ENCODE measurements at regions not wholly inside any gene's neighbourhood (a gene's known extent, or its start where the extent isn't known, plus 50 kb on each side); places are given as distances from the start of the nearest gene placed in this dataset.

GRCh38 chr2:67304300-67304890 lies 92.7 kb upstream of the ETAA1 start:
- Histone ChIP-seq H3K27me3 (no peaks in the 10 kb centered on the region), H3K4me3 (no peak overlapping the region), H3K4me2 (no peak overlapping the region), H3K4me1 (no peaks in the 10 kb centered on the region), H3K9ac (no peak overlapping the region), H3K9me3 (replicated peaks in 1 of 11) (no peaks in the 10 kb centered on the region), H3K27ac (no peak overlapping the region), H3K36me3 (no peaks in the 10 kb centered on the region), H4K20me1 (no peaks in the 10 kb centered on the region)
- TF ChIP-seq Cebpa-rat (IDR thresholded peaks at IDR 0.05) = no peak

GRCh38 chr2:67309281-67309680 lies 87.9 kb upstream of the ETAA1 start:
- Histone ChIP-seq H3K27ac (no peak overlapping the region), H3K9me3 (replicated peaks in 1 of 11) (no peaks in the 10 kb centered on the region), H3K4me1 (no peaks in the 10 kb centered on the region), H3K36me3 (no peaks in the 10 kb centered on the region), H3K4me2 (no peak overlapping the region), H4K20me1 (no peaks in the 10 kb centered on the region), H3K27me3 (no peaks in the 10 kb centered on the region), H3K9ac (no peak overlapping the region), H3K4me3 (no peak overlapping the region)
- no peak for TF ChIP-seq Cebpa-rat (IDR thresholded peaks at IDR 0.05)

DNA sequence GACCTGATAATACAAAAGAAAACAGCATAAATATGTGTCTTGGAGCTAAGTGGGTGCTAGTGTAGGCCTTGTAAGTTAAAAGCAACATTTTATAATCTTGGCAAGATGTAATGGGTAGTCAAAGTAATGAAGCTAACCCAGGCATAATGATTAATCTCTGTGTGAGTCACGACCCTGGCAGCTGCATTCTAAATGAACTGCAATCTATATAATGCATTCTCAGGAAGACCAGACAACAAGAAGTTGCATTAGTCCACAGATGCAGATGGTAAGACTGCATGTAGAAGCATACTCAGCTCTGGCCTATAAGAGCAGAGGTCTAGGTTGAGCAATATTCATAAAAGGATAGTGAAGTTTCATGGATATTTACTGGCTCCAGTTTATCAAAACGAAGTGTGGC lies 85.6 kb upstream of the ETAA1 start:
- Histone ChIP-seq H3K9ac (no peak overlapping the region), H4K20me1 (no peaks in the 10 kb centered on the region), H3K4me3 (no peak overlapping the region), H3K36me3 (no peaks in the 10 kb centered on the region), H3K27ac (no peak overlapping the region), H3K4me2 (no peak overlapping the region), H3K27me3 (no peaks in the 10 kb centered on the region), H3K9me3 (replicated peaks in 1 of 11) (no peaks in the 10 kb centered on the region), H3K4me1 (no peaks in the 10 kb centered on the region)
- TF ChIP-seq Cebpa-rat (IDR thresholded peaks at IDR 0.05) = no peak

GRCh38 chr2:67312871-67313270 lies 84.3 kb upstream of the ETAA1 start:
- Histone ChIP-seq H3K36me3 (no peaks in the 10 kb centered on the region), H3K4me3 (no peak overlapping the region), H3K4me2 (no peak overlapping the region), H3K9me3 (replicated peaks in 1 of 11) (no peaks in the 10 kb centered on the region), H3K4me1 (no peaks in the 10 kb centered on the region), H4K20me1 (peaks cover 0 to under 1% (median 0%) of the 10 kb centered on the region in 11 experiments; a peak in 1 of 22 replicates), H3K27ac (no peak overlapping the region), H3K27me3 (no peaks in the 10 kb centered on the region), H3K9ac (no peak overlapping the region)
- TF ChIP-seq Cebpa-rat (IDR thresholded peaks at IDR 0.05) = no peak

- no peak overlapping the region for H3K9ac ChIP-seq
- no peaks in the 10 kb centered on the region for H3K27me3 ChIP-seq
- no peak overlapping the region for H3K4me2 ChIP-seq
- H3K4me1 ChIP-seq = no peaks in the 10 kb centered on the region
- H3K9me3 ChIP-seq (replicated peaks in 1 of 11) = no peaks in the 10 kb centered on the region
- no peak overlapping the region for H3K4me3 ChIP-seq
- H4K20me1 ChIP-seq = peaks cover 0 to 2% (median 0%) of the 10 kb centered on the region in 11 experiments; a peak in 1 of 22 replicates
- H3K36me3 ChIP-seq = no peaks in the 10 kb centered on the region
- no peak overlapping the region for H3K27ac ChIP-seq
- TF ChIP-seq Cebpa-rat (IDR thresholded peaks at IDR 0.05) = no peak
Observed at GRCh38 chr2:67313536-67313935, 83.6 kb upstream of the ETAA1 start.

DNA sequence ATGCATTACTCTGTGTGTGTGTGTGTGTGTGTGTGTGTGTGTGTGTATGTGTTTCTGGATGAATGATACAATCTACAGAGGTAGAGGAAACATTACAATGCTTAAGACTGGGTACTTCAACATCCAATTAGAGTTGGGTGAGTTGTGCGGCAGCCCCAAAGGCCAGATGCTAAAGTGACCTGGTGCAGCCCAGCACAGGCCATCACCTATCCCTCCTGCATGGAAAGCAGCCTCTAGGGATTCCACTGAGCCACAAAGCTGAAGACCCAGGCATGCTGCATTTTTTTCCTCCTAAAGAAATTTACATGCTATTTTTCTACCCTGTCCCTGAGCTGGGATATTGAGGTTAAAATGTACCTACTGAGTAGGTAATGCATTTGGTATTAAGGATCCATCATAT lies 79.1 kb upstream of the ETAA1 start:
- H3K9me3 ChIP-seq (replicated peaks in 1 of 11) = no peaks in the 10 kb centered on the region
- H4K20me1 ChIP-seq = peaks cover 0 to 2% (median 0%) of the 10 kb centered on the region in 11 experiments; a peak in 1 of 22 replicates
- no peak overlapping the region for H3K4me3 ChIP-seq
- H3K27me3 ChIP-seq = no peaks in the 10 kb centered on the region
- no peak overlapping the region for H3K27ac ChIP-seq
- H3K4me1 ChIP-seq = no peaks in the 10 kb centered on the region
- no peak overlapping the region for H3K9ac ChIP-seq
- no peak overlapping the region for H3K4me2 ChIP-seq
- no peak for TF ChIP-seq Cebpa-rat (IDR thresholded peaks at IDR 0.05)
- H3K36me3 ChIP-seq = no peaks in the 10 kb centered on the region

DNA sequence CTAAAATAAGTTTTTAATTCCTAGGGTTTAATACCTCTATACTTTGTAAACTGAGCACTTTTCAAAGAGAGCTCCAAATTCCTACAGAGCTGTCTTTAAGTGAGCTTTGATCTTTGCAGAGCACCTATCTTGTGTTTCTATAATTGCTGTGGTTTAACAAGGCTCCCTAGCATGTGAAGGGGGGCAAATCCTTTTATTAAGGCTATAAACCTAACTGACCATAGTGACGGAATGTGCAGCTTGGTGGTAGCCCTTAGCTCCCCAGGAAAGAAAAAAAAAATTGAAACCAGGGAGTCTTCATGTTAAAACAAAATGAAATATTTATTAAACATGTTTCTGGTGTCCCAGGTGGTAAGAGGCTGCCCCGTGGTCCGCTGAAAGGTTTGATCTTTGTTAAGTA lies 78.6 kb upstream of the ETAA1 start:
- H3K4me1 ChIP-seq = no peaks in the 10 kb centered on the region
- no peak for TF ChIP-seq Cebpa-rat (IDR thresholded peaks at IDR 0.05)

GRCh38 chr2:67318993-67319481 lies 78.1 kb upstream of the ETAA1 start:
- H3K27me3 ChIP-seq = no peaks in the 10 kb centered on the region
- no peaks in the 10 kb centered on the region for H3K4me1 ChIP-seq
- no peaks in the 10 kb centered on the region for H3K9me3 ChIP-seq (replicated peaks in 1 of 11)
- no peaks in the 10 kb centered on the region for H3K36me3 ChIP-seq
- no peak overlapping the region for H3K4me3 ChIP-seq
- no peak overlapping the region for H3K4me2 ChIP-seq
- no peak for TF ChIP-seq Cebpa-rat (IDR thresholded peaks at IDR 0.05)
- H4K20me1 ChIP-seq = peaks cover 0 to 2% (median 0%) of the 10 kb centered on the region in 11 experiments; a peak in 1 of 22 replicates
- H3K27ac ChIP-seq = no peak overlapping the region
- H3K9ac ChIP-seq = no peak overlapping the region

More for the DNA sequence above, 78.6 kb upstream of the ETAA1 start:
- Histone ChIP-seq H3K27ac (no peak overlapping the region), H3K4me3 (no peak overlapping the region), H3K27me3 (no peaks in the 10 kb centered on the region), H3K36me3 (no peaks in the 10 kb centered on the region), H3K9ac (no peak overlapping the region), H3K9me3 (replicated peaks in 1 of 11) (no peaks in the 10 kb centered on the region), H4K20me1 (peaks cover 0 to 2% (median 0%) of the 10 kb centered on the region in 11 experiments; a peak in 1 of 22 replicates), H3K4me2 (no peak overlapping the region)

DNA sequence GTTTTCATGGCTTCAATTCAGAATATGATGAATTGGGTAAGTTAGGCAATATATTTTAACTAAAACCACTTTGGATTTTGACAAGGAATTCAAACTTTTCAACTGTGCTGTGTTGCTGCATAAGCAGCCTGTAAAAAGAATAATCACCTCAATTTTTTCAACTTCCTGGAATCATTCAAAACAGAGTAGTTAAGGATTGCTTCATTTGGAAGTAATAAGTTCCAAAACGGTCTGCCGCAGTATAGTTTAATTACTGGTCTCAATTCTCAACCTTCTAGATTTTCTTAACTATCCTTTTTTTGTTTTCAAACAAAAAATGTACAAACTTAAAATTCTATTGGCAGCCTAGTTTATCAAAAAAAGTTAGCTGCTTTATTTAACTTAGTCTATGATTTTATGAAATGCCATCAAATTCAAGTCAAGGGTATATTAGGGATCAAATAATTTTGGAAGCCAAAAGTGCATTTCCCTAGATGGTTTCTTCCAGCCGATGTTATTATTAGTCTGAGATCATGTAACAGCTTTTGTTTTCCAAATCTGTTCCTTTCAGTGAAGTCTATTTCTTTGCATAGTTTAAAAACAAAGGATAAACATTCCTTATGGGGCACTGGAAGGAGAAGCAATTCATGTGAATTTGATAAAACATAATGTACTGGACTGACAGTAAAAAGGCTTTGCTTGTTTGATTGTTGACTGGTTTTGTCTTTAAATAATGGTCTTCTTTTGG lies 76.1 kb upstream of the ETAA1 start:
- Histone ChIP-seq H3K27me3 (no peaks in the 10 kb centered on the region), H3K4me1 (no peaks in the 10 kb centered on the region), H3K9ac (no peak overlapping the region), H3K4me2 (no peak overlapping the region), H3K36me3 (no peaks in the 10 kb centered on the region), H3K4me3 (no peak overlapping the region), H3K27ac (no peak overlapping the region), H3K9me3 (replicated peaks in 1 of 11) (no peaks in the 10 kb centered on the region), H4K20me1 (peaks cover 0 to 2% (median 0%) of the 10 kb centered on the region in 11 experiments; a peak in 1 of 22 replicates)
- TF ChIP-seq Cebpa-rat (IDR thresholded peaks at IDR 0.05) = no peak

- Histone ChIP-seq H3K9ac (no peak overlapping the region), H3K36me3 (no peaks in the 10 kb centered on the region), H4K20me1 (peaks cover 0 to 2% (median 0%) of the 10 kb centered on the region in 11 experiments; a peak in 1 of 22 replicates), H3K27me3 (no peaks in the 10 kb centered on the region), H3K4me3 (no peak overlapping the region), H3K27ac (no peak overlapping the region), H3K9me3 (replicated peaks in 1 of 11) (no peaks in the 10 kb centered on the region), H3K4me2 (no peak overlapping the region), H3K4me1 (no peaks in the 10 kb centered on the region)
- no peak for TF ChIP-seq Cebpa-rat (IDR thresholded peaks at IDR 0.05)
Observed at GRCh38 chr2:67321588-67321903, 75.6 kb upstream of the ETAA1 start.

All from BLaER1 treated with 17β-estradiol and CSF1 and Interleukin-3, amounts not matched to agents 10 nM and 100 nM (cell line).